NCI-H2107 (cell line): ENCODE measurements at regions not wholly inside any gene's neighbourhood (a gene's known extent, or its start where the extent isn't known, plus 50 kb on each side); places are given as distances from the start of the nearest gene placed in this dataset.

Experiments
- DNase-seq: peaks from one replicate; lab custom pipeline; 2025; lab: John Stamatoyannopoulos, UW

DNA sequence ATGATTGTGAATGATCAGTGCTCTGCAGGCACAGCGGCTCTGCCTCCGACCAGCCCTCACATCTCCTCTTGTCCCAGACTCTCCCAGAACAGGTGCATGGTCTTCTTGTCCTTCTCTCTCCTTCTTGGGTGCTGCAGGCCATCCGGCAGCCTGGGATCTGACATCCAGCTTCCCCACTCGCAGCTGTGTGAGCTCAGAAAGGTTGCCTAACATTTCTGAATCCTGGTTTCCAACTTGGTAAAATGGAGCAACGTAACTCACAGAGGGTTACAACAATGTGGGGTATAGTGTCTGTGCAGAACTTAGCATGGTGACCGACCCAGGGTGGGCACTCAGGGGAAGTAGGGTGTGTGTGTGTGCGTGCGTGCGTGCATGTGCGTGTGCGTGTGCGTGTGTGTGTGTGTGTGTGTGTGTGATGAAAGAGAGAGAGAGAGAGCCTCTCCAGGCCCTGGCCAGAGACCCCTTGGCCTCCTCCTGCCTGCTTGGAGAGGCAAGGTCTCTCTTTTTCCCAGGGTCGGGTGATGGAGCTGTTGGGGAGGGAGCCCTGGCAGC lies 110.1 kb downstream of the SNX5 start:
- DNase-seq: no peak

DNA sequence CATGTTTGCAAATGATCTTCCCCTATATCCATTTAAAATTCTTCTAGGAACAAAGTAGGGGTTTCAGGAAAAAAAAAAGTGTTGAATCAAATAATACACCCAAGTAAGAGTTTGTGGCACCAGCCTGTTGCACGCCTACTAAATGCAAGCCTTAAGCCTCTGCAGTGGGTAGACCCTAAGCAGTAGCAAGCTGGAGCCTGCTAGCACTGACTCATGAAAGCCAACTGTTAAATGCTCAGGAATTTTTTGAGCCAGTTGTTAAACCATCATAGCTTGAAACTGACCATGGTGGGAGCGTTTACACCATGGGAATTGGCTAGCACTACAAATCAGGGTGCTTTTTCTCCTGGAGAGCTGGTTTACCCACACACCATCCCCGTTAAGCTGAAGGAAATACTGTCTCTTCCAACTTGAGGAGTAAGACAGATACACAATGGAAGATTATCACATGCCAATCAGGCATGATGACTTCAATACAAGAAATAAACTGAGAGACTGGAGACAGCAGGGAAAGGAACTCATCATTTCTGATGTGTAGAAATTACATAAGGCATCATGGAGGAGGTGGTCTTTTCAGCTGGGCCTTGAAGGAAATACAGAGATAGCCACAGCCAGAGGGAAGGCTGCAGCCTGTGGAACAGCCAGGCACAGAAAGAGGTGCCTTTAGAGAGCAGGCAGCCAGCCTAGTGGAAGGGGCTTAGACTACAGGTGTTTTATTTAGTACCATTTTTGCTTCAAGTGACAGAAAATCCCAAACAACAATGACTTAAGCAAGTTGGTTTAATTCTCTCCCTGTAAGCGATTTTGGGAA lies 110.8 kb downstream of the SNX5 start:
- DNase-seq: no peak

DNA sequence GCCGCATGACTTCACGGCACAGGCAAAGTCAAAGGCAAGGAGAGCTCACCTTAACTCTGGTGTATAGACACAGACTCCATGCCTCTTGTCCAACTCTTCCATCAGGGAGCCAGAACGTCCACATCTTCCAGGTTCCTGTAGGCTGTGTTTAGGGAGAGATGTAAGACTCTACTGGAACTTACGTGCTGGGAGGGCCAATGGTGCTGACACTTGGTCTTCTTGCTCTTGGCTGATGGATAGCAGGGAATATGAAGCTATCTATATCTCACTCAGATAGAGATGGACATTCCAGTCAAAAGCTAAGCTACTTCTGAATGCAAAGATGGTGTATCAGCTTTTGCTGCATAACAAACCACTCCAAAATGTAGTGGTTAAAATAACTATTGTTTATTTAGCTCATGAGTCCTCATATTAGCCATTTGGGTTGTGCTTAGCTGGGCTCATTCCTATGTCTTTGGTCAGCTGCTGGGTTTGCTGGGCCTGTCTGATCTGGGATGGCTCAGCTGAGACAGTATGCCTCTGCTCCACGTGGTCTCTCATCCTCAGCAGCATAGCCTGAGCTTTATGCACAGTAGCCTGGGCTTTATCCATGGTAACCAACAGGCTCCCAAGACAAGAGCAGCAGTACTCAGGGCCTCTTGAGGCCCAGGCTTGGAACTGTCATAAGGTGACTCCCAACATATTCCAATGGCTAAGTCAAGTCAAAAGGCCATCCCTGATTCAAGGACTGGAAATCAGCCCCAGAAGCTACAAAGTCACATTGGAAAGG lies 111.6 kb downstream of the SNX5 start:
- no peak for DNase-seq

DNA sequence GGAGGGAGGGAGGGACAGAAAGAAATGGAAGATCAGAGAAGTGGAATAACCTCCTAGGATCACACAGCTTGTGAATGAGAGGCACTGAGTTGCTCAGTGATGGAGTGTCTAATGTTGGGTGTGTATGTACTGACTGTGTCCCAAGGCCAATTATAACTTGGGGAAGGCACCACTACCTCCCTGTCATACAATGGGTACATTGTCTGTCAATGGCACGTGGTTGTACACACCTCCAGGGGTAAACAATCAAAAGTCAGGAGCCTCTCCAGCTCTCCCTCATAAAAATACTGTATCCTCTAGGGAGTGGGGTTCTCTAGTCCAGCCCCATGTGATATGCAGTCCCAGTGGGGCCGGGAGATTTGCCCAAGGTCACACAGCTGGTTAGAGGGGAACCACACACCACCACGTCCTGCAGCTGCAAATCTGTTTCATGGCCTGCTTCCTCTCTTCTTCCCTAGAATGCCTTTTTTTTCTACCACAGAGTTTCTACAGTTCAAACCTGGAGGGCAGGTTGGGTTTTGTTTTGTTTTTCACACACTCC lies 112.5 kb downstream of the SNX5 start:
- no peak for DNase-seq

DNA sequence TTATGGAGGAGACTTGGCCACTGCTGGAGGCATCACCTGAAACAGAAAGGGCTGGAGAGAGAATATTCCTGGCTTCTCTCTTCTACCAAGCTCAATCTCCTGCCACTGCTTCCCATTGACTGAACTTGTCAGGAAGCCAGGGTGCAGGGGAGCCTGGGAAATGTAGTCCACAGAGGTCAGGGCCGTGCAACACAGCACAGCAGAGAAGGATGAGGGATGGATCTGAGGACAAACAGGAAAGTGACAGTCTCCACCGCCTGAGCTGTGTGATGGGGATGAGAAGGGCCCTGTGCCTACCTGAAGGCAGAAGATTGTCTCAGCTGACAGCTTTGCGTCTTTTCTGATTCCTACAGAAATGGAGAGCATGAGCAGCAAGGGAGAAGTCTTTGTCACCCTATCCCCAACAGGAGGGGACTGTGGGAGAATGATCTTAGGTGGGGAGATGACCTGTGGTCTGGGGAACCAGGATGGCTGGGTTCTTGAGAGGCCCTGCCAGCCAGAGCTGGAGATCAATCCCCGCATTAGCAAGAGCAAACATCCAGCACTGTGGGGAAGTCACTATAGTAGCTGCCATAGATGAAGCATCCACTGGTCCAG lies 114.2 kb downstream of the SNX5 start:
- DNase-seq: no peak

DNA sequence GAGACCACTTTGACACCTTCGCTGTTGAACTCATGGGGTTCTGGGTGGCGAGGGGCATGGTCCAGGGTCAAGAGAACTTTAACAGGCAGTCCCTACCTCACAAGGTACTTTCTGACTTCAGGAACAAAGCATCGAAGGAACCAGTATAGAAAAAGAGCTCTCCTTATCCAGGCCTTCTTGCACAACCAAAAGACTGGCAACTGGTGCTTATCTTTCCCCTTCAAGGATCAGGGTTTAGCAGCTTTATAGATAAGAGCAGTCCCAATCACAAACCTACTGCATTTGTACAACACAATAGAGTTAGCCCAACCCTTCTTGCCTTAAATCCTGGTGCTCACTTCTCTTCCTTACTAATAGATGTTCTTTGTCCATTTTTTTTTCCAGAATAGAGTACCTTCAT lies 116.3 kb downstream of the SNX5 start:
- no peak for DNase-seq

DNA sequence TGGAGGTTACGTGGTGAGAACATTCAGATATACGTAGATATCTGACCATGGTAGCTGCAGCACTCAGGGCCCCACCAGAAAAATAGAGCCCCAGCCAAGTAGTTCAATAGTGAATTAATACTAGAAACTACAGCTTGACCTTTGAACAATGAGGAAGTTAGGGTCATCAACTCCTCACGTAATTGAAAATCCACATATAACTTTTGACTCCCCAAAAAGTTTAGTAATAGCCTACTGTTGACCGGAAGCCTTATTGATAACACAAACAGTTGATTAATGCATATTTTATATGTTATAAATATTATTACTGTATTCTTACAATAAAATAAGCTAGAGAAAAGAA lies 117.9 kb downstream of the SNX5 start:
- DNase-seq: no peak

DNA sequence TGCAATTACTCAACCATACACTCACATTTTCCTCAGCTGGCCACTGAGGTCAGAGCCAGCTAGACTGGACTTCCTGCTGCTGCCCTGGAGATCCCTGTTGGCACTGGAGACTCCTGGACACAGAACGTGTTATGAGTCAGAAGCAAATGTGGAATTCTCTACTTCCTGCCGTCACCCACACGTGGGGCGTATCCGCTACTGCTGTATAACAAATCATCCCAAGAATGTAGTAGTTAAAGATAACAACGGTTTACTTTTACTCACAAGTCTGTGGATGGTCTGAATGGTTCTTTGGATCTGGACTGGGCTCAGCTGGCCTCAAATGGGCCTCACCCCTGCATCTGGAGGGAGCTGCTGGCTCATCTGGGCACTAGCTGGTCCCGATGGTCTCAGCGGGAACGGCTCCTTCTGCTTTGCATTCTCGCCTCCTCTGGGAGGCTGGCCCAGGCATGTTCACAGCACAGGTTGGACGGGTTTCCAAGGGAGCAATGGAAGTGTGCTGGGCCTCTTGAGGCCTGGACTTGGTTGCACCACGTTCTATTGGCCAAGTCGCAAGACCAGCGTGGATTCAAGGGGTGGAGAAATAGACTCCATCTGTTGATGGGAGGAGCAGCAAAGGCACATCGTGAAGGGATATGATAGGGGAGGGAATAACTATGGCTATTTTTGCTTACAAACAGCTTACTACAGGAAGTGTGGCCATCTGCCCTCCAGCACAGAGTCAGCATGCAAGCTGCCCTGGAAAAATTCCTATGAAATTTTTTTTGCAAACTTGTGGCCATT lies 118.5 kb downstream of the SNX5 start:
- no peak for DNase-seq

DNA sequence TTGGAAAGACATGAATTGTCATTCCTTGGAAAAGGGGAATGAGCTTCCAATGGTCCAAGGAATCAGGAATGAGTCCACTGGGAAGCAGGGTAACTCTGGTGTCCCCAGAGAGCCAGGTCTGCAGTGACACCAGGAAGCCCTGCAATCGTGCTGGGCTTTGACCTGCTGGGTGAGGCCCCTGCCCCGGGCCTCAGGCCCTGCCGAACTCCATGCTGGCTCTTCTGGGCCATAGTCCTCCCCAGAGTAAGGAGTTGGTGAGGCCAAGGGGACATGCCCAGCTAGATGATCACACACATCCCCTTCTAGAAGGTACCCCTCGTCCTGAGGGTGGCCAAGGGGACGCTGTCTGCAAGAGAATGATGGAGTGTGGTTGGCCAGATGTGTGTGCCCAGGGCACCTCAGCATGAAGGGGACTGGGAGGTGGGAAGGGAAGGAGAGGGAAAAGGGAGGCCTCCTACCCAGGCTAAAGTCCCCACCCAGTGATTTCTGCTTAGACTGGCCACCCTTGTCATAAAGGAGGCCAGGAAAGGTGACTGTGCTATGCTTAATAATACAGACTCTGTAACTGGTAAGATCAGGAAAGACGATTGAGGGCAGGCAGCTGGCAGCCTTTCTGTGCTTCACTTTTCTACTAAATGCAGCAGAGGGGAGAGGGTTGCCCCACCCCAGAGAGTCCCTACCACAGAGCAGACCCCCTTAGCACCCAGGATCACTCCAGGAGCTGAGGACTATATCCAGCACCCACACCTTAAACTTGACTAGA lies 119.3 kb downstream of the SNX5 start:
- no peak for DNase-seq

DNA sequence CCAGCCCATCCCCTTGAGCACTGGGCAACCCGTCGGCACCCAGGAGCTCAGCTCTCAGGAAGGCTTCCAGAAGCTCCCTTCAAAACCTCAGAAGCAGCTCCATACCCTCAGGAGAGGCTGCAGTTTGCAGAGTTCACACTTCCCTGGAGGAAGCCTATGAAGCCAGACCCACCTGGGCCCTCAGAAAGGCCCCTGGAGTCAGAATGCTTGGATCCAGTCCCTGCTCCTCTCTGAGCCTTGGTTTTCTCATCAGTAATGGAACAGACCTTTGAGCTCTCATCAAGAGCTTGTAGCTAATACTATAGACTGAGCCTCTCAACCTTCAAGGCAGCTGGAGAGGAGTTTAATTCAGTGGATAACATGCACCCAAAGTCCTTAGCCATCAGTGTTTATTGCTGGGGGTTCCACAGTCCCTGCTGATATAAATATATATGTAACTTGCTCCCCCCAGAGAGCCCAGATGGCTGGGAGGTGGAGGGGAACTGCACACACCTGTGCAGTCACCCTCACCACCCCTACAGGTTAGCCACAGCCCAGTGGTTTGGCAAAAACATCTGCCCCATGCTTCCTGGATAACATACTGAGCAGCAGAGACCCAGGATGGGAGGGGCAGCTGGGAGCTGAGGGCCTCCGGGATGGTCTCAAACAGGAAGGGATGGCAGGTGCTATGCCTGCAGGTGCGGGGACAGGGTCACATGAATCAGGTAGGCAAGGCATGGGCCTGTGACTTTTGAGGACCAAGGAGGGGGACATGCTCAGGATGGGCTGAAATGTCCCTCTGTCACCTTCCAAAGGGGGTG lies 120.1 kb downstream of the SNX5 start:
- DNase-seq: no peak

DNA sequence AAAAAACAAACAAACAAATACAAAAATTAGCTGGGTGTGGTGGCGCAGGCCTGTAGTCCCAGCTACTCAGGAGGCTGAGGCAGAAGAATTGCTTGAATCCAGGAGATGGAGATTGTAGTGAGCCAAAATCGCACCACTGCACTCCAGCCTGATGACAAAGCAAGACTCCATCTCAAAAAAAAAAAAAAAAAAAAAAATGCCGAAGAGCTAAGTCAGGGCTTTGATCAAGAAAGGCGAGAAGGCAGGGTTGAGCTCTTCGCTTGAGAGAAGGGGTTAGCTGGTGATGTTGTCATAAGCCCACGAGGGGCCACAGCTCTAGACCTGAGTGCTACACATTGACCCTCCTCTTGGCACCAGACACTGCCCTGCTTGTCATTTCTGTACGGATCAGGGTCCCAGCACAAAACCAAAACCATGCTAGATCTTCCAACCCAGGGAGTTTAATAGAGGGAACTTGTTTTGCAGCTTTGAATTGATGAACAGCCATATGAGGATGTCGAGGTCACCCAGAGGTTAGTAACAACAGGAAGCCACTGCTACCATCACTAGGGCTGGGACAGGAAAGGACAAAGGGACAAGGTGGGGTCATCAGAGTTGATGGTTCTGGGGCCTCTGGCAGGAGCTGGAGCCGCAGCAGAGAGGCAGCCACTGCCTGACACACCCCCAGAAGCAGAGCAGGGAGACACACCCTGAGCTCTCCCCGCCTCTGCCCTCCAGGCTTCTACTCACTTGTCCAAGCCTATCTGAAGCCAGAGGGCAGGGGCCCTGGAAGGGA lies 122.7 kb downstream of the SNX5 start:
- DNase-seq: no peak

DNA sequence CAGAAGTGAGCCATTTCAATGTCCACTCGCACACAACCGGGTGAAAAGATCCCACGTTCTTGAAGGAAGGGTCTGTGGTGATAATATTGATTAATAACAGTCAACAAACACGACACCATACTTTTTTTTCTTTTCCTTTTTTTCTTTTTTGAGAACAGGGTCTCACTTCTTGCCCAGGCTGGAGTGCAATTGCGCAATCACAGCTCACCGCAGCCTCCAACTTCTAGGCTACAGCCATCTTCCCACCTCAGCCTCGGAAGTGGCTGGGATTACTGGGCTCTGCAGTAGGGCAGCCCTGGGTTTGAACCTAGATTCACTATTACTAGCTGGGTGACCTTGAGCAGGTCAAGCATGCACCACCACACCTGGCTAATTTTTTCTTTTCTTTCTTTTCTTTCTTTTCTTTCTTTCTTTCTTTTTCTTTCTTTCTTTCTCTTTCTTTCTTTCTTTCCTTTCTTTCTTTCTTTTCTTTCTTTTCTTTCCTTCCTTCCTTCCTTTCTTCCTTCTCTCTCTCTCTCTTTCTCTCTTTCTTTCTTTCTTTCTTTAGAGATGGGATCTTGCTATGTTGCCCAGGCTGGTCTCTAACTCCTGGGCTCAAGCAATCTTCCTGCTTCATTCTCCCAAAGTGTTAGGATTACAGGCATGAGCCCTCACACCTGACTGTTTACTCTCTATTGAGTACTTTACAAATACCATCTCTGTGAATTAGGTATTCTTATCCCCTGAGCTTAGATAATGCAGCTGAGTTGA lies 123.9 kb downstream of the SNX5 start:
- DNase-seq: no peak

DNA sequence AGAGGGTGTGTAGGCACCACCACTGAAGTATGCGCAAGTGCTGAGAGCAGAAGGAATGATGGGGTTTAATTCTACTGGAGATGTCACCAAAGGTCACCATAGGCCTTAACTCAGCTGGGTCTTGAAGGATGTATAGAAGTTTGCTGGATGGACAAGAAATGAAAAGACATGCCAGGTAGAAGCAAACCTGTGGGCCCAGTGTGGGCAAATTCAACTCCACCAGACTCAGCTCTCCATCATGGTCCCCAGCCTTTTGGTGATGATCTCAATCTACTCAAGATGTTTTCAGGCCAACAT lies 124.5 kb downstream of the SNX5 start:
- DNase-seq: no peak

DNA sequence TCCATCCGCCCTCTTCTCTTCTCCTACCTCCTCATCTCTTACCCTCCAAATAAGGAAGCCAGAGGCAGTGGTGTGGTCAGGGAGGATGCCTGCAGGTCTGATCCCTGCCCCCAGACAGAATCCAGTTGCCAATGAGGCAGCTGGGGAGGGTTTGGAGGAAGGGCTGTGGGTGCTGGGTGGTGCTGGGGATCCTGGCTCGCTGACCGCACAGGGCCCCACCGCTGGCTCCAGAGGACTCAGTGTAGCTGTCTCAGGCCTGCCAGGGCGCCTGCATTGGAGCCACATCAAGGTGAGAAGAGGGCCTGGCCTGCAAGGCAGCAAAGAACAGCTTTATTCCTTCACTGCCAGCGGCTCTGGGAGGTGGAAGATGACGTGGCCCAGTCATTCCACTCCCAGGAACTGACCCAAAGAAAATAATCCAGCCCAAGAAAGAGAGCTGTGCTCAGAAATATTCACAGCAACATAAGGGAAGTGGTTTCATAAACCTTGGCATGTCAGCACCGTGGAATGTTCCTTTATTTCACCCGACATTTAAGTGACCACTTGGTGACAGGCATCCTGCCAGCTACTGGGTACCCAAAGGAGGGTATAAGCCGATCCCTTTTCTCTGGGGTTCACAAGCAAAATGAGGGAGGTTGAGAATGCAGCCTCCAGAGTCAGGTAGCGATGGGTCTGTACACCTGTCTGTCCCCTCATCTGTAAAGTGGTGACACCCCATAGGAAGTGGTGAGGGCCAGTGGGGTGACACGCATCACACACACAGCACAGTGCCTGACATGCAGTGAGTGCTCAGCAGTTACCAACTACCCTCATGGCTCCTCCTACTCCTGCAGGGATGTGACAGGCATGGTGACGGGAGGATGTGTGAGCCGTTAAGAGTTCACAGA lies 125.1 kb downstream of the SNX5 start:
- DNase-seq: no peak

DNA sequence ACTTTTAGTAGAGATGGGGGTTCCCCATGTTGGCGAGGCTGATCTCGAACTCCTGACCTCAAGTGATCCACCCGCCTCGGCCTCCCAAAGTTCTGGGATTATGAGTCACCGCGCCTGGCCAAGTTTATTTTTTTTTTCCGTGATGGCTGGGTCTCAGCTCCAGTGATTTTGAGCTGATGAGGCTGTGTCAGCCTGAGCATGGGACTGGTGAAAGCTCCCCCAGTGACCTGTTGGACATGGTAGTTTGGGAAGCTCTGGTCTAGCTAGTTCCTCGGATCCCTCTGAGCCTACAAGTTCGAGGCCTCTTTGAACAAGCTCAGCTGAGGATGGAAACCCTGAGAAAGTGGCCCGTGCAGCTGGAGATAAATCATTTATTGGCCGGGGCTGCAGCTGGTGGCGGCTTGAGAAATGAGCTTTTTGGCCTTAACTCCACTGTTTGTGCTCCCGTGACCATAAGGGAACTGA lies 126.8 kb downstream of the SNX5 start:
- no peak for DNase-seq

DNA sequence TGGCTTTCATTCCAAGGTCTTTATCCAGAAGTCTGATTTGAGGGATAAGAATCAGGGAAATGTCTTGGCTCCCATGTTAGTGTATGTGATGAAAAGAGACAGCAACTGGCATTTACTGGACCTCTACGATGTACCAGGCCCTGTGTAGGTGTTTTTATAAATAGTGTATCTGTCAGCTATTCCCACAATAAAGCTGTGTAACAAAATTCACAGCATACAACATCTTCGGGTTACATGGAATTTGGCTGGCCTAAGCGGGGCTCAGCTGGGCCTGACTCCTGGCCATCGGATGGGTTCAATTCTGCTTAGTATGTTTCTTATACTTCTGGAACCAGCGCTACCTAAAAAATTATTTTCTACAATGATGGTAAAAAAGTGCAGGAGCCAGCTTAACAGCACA lies 128.2 kb downstream of the SNX5 start:
- DNase-seq: no peak

DNA sequence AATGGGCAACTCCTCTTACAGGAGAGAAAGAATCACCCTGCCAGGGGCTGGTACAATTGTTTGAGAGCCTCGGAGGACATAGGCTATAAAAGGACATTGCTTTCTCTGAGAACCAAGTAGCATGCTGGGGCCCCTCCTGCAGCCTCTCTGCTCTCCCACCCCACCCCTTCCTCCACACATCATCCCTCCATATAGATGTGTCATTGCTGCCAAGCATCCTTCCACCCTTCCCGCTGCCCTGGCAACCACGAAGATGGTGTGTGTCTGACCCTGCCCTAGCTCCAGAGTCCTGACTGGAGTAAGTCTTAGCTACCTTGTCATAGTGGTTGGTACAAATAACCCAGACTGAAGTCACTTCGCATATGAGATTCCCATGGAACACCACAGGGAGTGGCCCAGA lies 129.7 kb downstream of the SNX5 start:
- DNase-seq: no peak

DNA sequence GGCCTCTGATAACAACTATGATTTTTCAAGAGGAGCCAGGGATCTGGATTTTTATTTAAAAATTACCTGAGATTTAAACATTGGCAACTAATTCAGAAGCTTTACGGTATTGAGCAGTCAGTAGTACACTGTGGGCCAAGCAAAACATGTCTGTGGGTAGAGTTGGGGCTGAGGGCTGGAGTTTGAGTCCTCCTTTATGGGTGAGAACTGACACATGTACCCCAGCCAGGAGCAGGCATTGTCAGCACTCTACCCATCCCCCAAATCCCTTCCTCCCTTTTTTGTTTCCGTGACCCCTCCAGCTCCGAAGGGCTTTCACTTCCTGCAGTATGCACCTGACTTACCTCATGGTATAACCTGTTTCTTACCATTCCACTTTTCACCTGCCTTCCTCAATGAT lies 131.4 kb downstream of the SNX5 start:
- DNase-seq: no peak
